ENCODE measurements at regions not wholly inside any gene's neighbourhood (a gene's known extent, or its start where the extent isn't known, plus 50 kb on each side); places are given as distances from the start of the nearest gene placed in this dataset.
"Not testable (repeated sequence)": the region's sequence is repeated elsewhere in the genome, so short reads cannot be mapped to it uniquely, and the experiment has no call there.

GRCh38 chr2:199195927-199196502 is 261.7 kb downstream of the SATB2 start:
- Histone ChIP-seq H3K9me3 (no peaks in the 10 kb centered on the region), H3K27ac (no peak overlapping the region), H3K27me3 (no peaks in the 10 kb centered on the region), H3K36me3 (no peaks in the 10 kb centered on the region), H3K4me3 (no peak overlapping the region), H3K4me1 (no peaks in the 10 kb centered on the region)
- no peak for DNase-seq
- ATAC-seq: no peak
- intact Hi-C loops (cut with DNase I): no loop called here
- WGBS, 2 donors: 65 to 70% methylated on average over 6 of the region's 6 CpGs
- TF ChIP-seq CTCF (IDR thresholded peaks at IDR 0.05): no peak

GRCh38 chr2:199191461-199191860 is 266.3 kb downstream of the SATB2 start:
- DNase-seq (no peak), ATAC-seq (no peak)
- no peaks in the 10 kb centered on the region for H3K27me3 ChIP-seq
- no peak overlapping the region for H3K27ac ChIP-seq
- H3K9me3 ChIP-seq: no peaks in the 10 kb centered on the region
- H3K4me3 ChIP-seq: no peak overlapping the region
- intact Hi-C loops (cut with DNase I): no loop called here
- WGBS, 2 donors: 61 to 65% methylated on average over 8 of the region's 8 CpGs
- H3K36me3 ChIP-seq: no peaks in the 10 kb centered on the region
- no peak for TF ChIP-seq CTCF (IDR thresholded peaks at IDR 0.05)
- H3K4me1 ChIP-seq: no peaks in the 10 kb centered on the region

- WGBS, 2 donors: 58 to 63% methylated on average over 2 of the region's 2 CpGs
These were observed 268.5 kb downstream of the SATB2 start for GRCh38 chr2:199189229-199189628.

GRCh38 chr2:199186301-199186751 is 271.4 kb downstream of the SATB2 start:
- DNase-seq: no peak
- intact Hi-C loops (cut with DNase I): no loop called here
- no peak overlapping the region for H3K27ac ChIP-seq
- TF ChIP-seq CTCF (IDR thresholded peaks at IDR 0.05): no peak
- H3K4me1 ChIP-seq: no peaks in the 10 kb centered on the region
- 49 to 53% methylated on average over 2 of the region's 2 CpGs for WGBS, 2 donors
- H3K9me3 ChIP-seq: no peaks in the 10 kb centered on the region
- no peaks in the 10 kb centered on the region for H3K36me3 ChIP-seq
- H3K27me3 ChIP-seq: no peaks in the 10 kb centered on the region
- H3K4me3 ChIP-seq: no peak overlapping the region
- no peak for ATAC-seq

More at GRCh38 chr2:199189229-199189628, 268.5 kb downstream of the SATB2 start:
- Histone ChIP-seq H3K4me1 (no peaks in the 10 kb centered on the region), H3K36me3 (no peaks in the 10 kb centered on the region), H3K9me3 (no peaks in the 10 kb centered on the region), H3K27ac (no peak overlapping the region), H3K27me3 (no peaks in the 10 kb centered on the region), H3K4me3 (no peak overlapping the region)
- no peak for TF ChIP-seq CTCF (IDR thresholded peaks at IDR 0.05)
- intact Hi-C loops (cut with DNase I): no loop called here
- ATAC-seq (no peak), DNase-seq (no peak)

- H3K4me3 ChIP-seq; H3K27me3 ChIP-seq; H3K4me1 ChIP-seq; ATAC-seq; H3K27ac ChIP-seq; H3K9me3 ChIP-seq; DNase-seq; H3K36me3 ChIP-seq; intact Hi-C loops (cut with DNase I): not testable (repeated sequence)
- WGBS, 2 donors: 54 to 56% methylated on average over 5 of the region's 5 CpGs
These were observed 272.6 kb downstream of the SATB2 start for GRCh38 chr2:199185174-199185573.
